ENCODE measurements at regions not wholly inside any gene's neighbourhood (a gene's known extent, or its start where the extent isn't known, plus 50 kb on each side); places are given as distances from the start of the nearest gene placed in this dataset.

DNA sequence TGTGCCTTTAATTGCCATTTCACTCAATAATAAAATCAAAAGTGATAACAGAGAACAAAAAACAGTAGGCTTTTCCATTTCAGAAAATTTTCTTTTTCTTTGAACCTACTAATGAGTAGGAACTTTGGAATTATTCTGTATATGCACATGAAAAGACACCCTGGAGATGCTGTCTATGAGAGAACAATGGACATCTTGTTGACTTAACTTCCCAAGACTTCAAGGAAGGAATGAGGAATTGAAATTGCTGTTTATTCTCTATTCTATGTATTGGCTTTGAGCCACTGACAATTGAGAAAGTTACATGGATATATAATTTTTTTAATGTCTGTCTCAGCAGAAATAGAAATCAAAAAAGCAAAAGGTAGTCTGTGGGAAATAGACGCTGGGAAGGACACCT lies 98.6 kb upstream of the PCSK2 start:
- no peak overlapping the region for H3K4me3 Mint-ChIP-seq
- no peak for DNase-seq
- no peaks in the 10 kb centered on the region for H3K4me1 Mint-ChIP-seq
- no peaks in the 10 kb centered on the region for H3K27me3 Mint-ChIP-seq
- no peak overlapping the region for H3K27ac Mint-ChIP-seq
- no peaks in the 10 kb centered on the region for H3K36me3 Mint-ChIP-seq
- no peaks in the 10 kb centered on the region for H3K9me3 Mint-ChIP-seq

- no peak overlapping the region for H3K4me3 Mint-ChIP-seq
- no peak overlapping the region for H3K27ac Mint-ChIP-seq
- H3K36me3 Mint-ChIP-seq: no peaks in the 10 kb centered on the region
- no peaks in the 10 kb centered on the region for H3K4me1 Mint-ChIP-seq
- no peaks in the 10 kb centered on the region for H3K27me3 Mint-ChIP-seq
- DNase-seq: no peak
- H3K9me3 Mint-ChIP-seq: no peaks in the 10 kb centered on the region
Observed at GRCh38 chr20:17129089-17129488, 97.8 kb upstream of the PCSK2 start.

DNA sequence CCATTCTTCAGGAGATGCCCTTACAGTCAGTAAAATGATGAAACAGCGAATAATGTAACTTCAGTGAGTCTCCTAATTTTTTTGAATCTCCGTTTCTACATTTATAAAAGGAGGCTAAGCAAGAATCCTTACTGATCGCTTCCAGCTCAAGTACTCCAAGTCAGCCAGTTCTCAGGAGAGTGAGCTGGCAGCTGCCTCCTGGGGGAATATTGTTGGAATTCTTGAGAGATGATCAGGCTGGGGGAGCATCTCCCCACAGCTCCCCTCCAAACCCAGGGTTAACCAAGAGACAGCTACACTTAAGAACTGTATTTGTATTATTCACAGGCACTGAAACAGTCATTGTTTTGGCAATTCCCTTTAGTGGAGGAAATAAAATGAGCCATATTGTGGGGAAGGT lies 89.1 kb upstream of the PCSK2 start:
- H3K27me3 Mint-ChIP-seq: no peaks in the 10 kb centered on the region
- H3K36me3 Mint-ChIP-seq: no peaks in the 10 kb centered on the region
- no peak for DNase-seq
- no peaks in the 10 kb centered on the region for H3K4me1 Mint-ChIP-seq
- no peak overlapping the region for H3K4me3 Mint-ChIP-seq
- H3K9me3 Mint-ChIP-seq: peaks cover 3% of the 10 kb centered on the region
- H3K27ac Mint-ChIP-seq: no peak overlapping the region

DNA sequence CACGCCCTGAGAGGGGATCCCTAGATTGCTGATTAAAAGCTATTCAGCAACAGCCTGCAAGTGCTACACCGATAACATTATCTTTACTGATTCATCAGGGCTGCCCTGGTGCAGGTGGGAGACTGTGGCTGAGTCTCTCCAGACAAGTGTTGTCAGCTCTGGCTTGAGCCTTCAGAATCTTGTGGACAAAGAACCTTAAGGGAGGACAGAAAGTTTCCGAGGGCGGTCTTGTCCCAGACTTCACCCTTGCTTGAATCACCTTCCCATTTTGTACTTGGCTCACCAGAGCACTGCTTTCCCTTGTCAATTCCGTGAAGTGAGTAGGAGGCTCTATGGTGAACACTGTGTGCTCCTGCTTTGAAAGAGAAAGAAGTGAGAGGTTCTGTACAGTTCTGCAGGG lies 88.6 kb upstream of the PCSK2 start:
- H3K27ac Mint-ChIP-seq: no peak overlapping the region
- H3K4me3 Mint-ChIP-seq: no peak overlapping the region
- no peaks in the 10 kb centered on the region for H3K36me3 Mint-ChIP-seq
- DNase-seq: no peak
- no peaks in the 10 kb centered on the region for H3K27me3 Mint-ChIP-seq
- peaks cover 3% of the 10 kb centered on the region for H3K9me3 Mint-ChIP-seq
- H3K4me1 Mint-ChIP-seq: no peaks in the 10 kb centered on the region

DNA sequence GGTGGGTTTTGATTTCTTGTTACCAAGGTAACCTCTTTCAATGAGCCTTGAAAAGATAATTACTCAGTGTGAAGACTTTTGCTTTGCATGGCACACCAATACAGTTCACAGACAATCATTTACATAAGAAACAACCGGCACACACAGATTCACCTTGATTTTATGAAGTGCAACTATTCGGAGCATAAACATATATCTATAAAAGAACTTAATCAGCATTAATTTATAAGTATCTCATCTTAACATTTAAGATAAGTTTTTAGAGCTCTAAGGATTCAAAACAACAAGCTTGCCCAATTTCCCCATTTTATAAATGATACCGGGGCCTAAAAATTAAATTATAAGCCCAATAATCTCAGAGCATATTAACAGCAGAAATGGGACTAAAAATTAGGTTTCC lies 85.9 kb upstream of the PCSK2 start:
- DNase-seq: no peak
- Mint-ChIP-seq H3K9me3 (peaks cover 3% of the 10 kb centered on the region), H3K4me3 (no peak overlapping the region), H3K4me1 (no peaks in the 10 kb centered on the region), H3K36me3 (no peaks in the 10 kb centered on the region), H3K27ac (no peak overlapping the region), H3K27me3 (no peaks in the 10 kb centered on the region)

DNA sequence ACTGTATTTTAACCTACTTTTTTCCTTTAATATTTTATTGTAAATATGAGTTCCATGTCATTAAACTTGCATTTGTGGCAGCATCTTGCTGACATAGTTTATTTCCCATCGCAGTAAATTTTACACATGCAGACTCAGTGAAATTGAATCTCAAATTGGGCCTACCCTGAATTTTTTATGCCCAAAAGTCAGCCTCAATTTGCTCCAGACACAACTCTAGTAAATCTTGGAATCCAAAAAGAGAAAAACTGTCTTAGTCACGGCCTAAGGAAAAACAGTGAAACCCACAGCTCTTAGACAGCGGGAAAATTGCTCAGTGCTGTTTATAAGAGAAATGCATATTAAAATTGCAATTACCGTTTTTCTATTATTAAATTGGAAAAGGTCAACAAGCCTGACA lies 85.3 kb upstream of the PCSK2 start:
- no peak overlapping the region for H3K27ac Mint-ChIP-seq
- no peak for DNase-seq
- H3K4me1 Mint-ChIP-seq: no peaks in the 10 kb centered on the region
- no peaks in the 10 kb centered on the region for H3K36me3 Mint-ChIP-seq
- H3K27me3 Mint-ChIP-seq: no peaks in the 10 kb centered on the region
- peaks cover 3% of the 10 kb centered on the region for H3K9me3 Mint-ChIP-seq
- H3K4me3 Mint-ChIP-seq: no peak overlapping the region

GRCh38 chr20:17142666-17143065 lies 84.2 kb upstream of the PCSK2 start:
- H3K36me3 Mint-ChIP-seq: no peaks in the 10 kb centered on the region
- H3K4me1 Mint-ChIP-seq: no peaks in the 10 kb centered on the region
- no peak for DNase-seq
- peaks cover 3% of the 10 kb centered on the region for H3K9me3 Mint-ChIP-seq
- H3K4me3 Mint-ChIP-seq: no peak overlapping the region
- H3K27me3 Mint-ChIP-seq: no peaks in the 10 kb centered on the region
- no peak overlapping the region for H3K27ac Mint-ChIP-seq

DNA sequence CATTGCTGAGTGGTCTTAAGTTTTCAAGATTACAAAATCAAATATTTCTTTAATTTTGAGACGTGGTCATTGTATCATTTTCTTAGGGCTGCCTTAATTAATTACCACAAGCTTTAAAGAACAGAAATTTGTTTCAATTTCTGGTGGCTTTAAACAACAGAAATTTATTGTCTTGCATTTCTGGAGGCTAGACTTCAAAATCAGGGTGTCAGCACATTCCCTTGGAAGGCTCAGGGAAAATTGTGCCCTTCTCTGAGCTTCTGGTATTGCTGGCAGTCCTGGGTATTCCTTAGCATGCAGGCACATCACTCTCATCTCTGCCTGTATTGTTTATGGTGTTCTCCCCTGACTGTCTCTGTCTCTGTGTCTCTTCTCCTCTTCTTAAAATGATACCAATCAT lies 76.0 kb upstream of the PCSK2 start:
- Mint-ChIP-seq H3K36me3 (no peaks in the 10 kb centered on the region), H3K27ac (no peak overlapping the region), H3K4me3 (no peak overlapping the region), H3K4me1 (no peaks in the 10 kb centered on the region), H3K27me3 (no peaks in the 10 kb centered on the region), H3K9me3 (no peaks in the 10 kb centered on the region)
- no peak for DNase-seq

DNA sequence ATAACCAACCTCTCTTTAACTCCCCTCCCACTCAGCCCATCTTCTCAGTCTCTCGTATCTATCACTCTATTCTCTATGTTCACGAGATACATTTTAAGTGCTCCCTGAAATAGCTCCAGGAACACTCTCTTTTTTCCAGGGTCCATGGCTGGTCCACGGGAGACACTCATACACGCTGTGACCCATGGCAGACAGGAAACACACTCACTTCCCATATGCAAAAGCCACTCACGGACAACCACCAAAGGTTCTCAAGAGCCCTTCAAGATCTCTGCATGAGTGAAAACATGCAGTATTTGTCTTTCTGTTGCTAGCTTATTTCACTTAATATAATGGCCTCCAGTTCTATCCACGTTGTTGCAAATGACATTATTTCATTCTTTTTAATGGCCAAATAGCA lies 71.4 kb upstream of the PCSK2 start:
- Mint-ChIP-seq H3K36me3 (no peaks in the 10 kb centered on the region), H3K9me3 (no peaks in the 10 kb centered on the region), H3K27ac (no peak overlapping the region), H3K4me1 (no peaks in the 10 kb centered on the region), H3K27me3 (no peaks in the 10 kb centered on the region), H3K4me3 (no peak overlapping the region)
- no peak for DNase-seq

DNA sequence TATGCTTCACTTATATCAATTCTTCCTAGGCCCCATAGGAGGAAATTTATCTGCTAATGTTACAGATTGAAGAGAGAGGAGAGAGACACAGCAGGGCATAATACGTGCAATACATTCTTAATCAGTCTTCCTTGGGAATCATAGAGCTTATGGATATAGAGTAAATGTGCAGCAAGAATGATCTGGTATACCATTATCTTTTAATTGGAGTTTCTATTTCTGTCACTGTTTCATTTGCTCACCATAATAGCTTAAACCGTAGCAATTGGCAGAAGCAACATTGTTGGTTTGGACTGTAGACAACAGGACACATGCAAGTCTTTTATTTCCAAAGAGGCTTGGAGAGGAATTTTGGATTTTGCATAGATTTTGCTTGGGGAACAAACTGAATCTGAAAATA lies 68.1 kb upstream of the PCSK2 start:
- H3K4me3 Mint-ChIP-seq: no peak overlapping the region
- H3K36me3 Mint-ChIP-seq: no peaks in the 10 kb centered on the region
- DNase-seq: no peak
- H3K27ac Mint-ChIP-seq: no peak overlapping the region
- no peaks in the 10 kb centered on the region for H3K9me3 Mint-ChIP-seq
- H3K27me3 Mint-ChIP-seq: no peaks in the 10 kb centered on the region
- H3K4me1 Mint-ChIP-seq: no peaks in the 10 kb centered on the region

DNA sequence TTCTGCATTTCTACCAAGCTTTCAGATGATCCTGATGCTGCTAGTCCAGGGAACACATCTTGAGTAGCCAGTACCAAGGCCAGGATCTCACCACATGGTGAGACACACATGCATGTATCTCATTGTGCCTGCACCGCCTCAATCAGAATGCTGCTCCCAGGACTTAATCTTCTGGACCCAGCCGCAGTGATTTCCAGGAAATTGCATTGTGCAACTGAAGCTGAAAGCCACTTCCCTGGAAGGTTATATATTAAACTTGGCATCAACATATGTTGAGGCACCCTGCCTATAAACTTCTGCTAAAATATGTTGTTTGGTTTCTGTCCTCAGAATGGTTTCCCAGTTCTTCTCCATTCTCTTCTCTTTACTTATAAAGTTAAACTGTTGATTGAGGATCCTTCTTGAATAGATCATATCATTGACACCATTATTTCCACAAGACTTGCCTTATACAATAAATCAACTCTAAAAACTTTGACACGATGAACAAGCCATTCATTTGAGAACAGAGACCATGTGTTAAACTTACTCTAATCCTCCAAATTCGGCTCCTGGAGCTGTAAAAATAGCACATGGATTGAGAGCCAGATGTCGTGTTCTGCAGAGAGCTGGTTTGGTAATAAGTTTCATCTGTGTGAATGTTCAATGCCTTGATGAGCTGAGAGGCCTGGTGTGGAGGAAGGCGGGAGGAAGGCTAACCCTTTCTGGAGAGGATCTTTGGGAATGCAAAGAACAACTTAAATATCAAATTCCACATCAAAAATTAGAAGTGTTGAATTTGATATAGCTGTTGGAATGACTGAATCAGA lies 65.0 kb upstream of the PCSK2 start:
- H3K27me3 Mint-ChIP-seq: no peaks in the 10 kb centered on the region
- no peaks in the 10 kb centered on the region for H3K9me3 Mint-ChIP-seq
- DNase-seq: no peak
- no peaks in the 10 kb centered on the region for H3K36me3 Mint-ChIP-seq
- no peak overlapping the region for H3K4me3 Mint-ChIP-seq
- H3K27ac Mint-ChIP-seq: no peak overlapping the region
- H3K4me1 Mint-ChIP-seq: no peaks in the 10 kb centered on the region

- DNase-seq: no peak
- Mint-ChIP-seq H3K4me3 (no peak overlapping the region), H3K27me3 (peaks cover 4% of the 10 kb centered on the region), H3K4me1 (no peaks in the 10 kb centered on the region), H3K27ac (no peak overlapping the region), H3K9me3 (no peaks in the 10 kb centered on the region), H3K36me3 (no peaks in the 10 kb centered on the region)
Observed at GRCh38 chr20:17168026-17168612, 58.7 kb upstream of the PCSK2 start.

DNA sequence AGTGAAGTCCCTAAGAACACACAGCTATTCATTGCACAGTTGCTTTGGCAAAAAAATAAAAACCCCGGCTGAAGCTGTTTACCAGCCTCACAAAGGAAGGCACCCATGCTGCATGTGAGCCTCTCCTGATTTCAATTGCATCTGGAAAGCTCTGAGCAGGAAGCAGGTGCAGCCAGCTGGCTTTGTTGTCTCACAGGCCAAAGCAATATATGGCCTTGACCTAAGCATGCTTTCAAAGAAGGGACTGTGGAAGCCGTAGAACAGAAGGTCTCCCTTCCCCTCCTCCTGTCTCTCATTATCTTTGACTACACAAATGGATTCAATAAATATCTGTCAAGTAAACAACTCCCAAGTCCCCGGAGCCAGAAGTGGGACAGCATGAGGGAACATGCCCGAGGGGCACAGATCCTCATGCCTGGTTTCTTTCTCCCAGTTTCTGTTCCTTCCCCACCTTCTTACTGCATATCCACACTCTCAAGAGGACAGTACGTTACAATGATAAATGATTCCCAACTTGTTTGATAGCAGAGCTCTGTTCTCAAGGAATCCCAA lies 57.2 kb upstream of the PCSK2 start:
- H3K4me1 Mint-ChIP-seq: no peaks in the 10 kb centered on the region
- H3K9me3 Mint-ChIP-seq: no peaks in the 10 kb centered on the region
- DNase-seq: no peak
- peaks cover 4% of the 10 kb centered on the region for H3K27me3 Mint-ChIP-seq
- H3K27ac Mint-ChIP-seq: no peak overlapping the region
- H3K4me3 Mint-ChIP-seq: no peak overlapping the region
- no peaks in the 10 kb centered on the region for H3K36me3 Mint-ChIP-seq

- Mint-ChIP-seq H3K9me3 (no peaks in the 10 kb centered on the region), H3K36me3 (no peaks in the 10 kb centered on the region), H3K4me3 (no peak overlapping the region)
Observed at GRCh38 chr20:17171746-17172280, 55.0 kb upstream of the PCSK2 start.

GRCh38 chr20:17172836-17173516 lies 53.9 kb upstream of the PCSK2 start:
- H3K27ac Mint-ChIP-seq: no peak overlapping the region
- peaks cover 4% of the 10 kb centered on the region for H3K27me3 Mint-ChIP-seq
- no peaks in the 10 kb centered on the region for H3K9me3 Mint-ChIP-seq
- no peaks in the 10 kb centered on the region for H3K4me1 Mint-ChIP-seq
- DNase-seq: no peak
- H3K36me3 Mint-ChIP-seq: no peaks in the 10 kb centered on the region
- no peak overlapping the region for H3K4me3 Mint-ChIP-seq

More at GRCh38 chr20:17171746-17172280, 55.0 kb upstream of the PCSK2 start:
- H3K27me3 Mint-ChIP-seq: peaks cover 4% of the 10 kb centered on the region
- no peak overlapping the region for H3K27ac Mint-ChIP-seq
- no peak for DNase-seq
- H3K4me1 Mint-ChIP-seq: no peaks in the 10 kb centered on the region
